Erythroblast (primary cell): ENCODE measurements at regions not wholly inside any gene's neighbourhood (a gene's known extent, or its start where the extent isn't known, plus 50 kb on each side); places are given as distances from the start of the nearest gene placed in this dataset.

Experiments used
- GATA1 ChIP-seq: IDR thresholded peaks from 2 replicates; pipeline ENCODE4 v1.6.1; 2011; ENCODE audit warnings: low read depth, mild to moderate bottlenecking, control low read depth, low read length, moderate library complexity
- POLR2A ChIP-seq: IDR thresholded peaks from 2 replicates; pipeline ENCODE4 v1.6.1; 2011; ENCODE audit warnings: mild to moderate bottlenecking, low read length

GRCh38 chr13:48784916-48785548 lies 131.3 kb downstream of the CYSLTR2 start:
- TF ChIP-seq POLR2A: no peak
- TF ChIP-seq GATA1: no peak
